ENCODE measurements at regions not wholly inside any gene's neighbourhood (a gene's known extent, or its start where the extent isn't known, plus 50 kb on each side); places are given as distances from the start of the nearest gene placed in this dataset.

DNA sequence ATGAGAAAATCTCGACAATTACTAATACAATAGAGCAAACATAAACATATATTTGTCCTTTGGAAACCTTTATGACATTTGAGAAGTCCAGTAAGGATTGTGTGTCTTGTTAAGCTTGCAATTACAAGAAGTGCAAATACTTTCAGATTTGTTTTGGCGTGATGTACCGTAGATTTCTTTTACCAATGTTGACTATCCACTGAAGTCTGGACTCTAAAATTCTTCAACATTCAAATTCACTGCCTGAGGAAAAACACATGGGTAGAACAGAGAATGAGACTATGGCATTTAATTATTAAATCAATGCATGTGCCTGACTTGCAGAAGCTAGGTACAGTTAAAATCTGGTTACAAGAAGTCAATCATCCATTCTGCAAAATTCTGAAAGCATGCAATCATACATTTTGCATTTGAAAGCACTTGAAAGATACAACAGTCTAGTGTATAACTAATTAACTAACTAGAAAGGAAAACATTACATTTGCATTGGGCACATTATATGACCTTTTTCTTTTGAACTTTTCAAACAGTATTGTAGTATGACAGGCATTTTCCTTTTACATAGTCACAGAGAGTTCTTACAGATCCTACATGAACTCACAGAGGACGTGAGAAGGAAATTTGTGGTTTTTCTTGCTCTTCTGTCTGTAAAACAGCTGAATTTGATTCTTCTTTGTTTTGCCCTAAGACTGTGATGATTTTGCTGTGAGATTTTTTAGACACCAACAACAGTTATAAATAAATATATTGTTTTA is 511.1 kb upstream of the ADGRL4 start:
- Mint-ChIP-seq H3K4me3 (no peak overlapping the region), H3K4me1 (no peaks in the 10 kb centered on the region), H3K36me3 (ENCODE audit: low read depth) (no peaks in the 10 kb centered on the region), H3K27ac (no peak overlapping the region), H3K27me3 (ENCODE audit: insufficient read depth) (no peaks in the 10 kb centered on the region), H3K9me3 (peaks cover 19% of the 10 kb centered on the region)
- TF ChIP-seq CTCF (conservative IDR thresholded peaks at IDR 0.05) = no peak
- Histone ChIP-seq H3K27me3 (ENCODE audit: control insufficient read depth, insufficient read depth, low read length, poor library complexity, severe bottlenecking) (no peaks in the 10 kb centered on the region), H3K4me3 (ENCODE audit: low read length) (no peak overlapping the region), H3K4me1 (ENCODE audit: control insufficient read depth, insufficient read depth, low read length) (no peaks in the 10 kb centered on the region), H3K36me3 (ENCODE audit: control insufficient read depth, insufficient read depth, low read length) (no peaks in the 10 kb centered on the region), H3K9ac (ENCODE audit: extremely low read depth, low read length, poor library complexity, severe bottlenecking) (no peak overlapping the region), H3K27ac (ENCODE audit: low read depth, low read length) (no peak overlapping the region), H3K9me3 (ENCODE audit: control insufficient read depth, low read length) (no peaks in the 10 kb centered on the region)
- no peak for DNase-seq
- 95 to 100% methylated on average over 1 to 3 of the region's 4 CpGs for WGBS, 2 experiments (ENCODE audit: insufficient coverage in 1 of 2, insufficient read length in 1 of 2)

DNA sequence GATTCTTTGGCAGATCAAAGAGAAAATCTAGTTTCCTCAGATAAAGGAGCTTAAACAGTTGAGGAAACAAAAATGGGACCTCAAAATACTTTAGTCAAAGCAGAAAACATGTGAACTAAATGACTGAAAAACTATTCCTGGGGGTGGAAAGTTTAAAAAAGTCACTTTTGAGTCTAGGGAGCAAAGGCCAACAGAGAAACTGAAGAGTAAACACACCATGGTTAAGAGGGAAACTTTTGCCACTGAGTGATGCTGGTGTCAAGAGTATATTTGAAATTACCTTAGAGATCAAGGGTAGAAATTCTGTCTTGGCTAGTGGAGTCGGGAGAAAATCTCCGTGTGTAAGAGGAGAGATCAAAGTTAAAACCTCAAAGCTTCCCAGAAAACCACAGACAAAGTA is 501.2 kb upstream of the ADGRL4 start:
- Histone ChIP-seq H3K27ac (ENCODE audit: low read depth, low read length) (no peak overlapping the region), H3K9me3 (ENCODE audit: control insufficient read depth, low read length) (no peaks in the 10 kb centered on the region), H3K9ac (ENCODE audit: extremely low read depth, low read length, poor library complexity, severe bottlenecking) (no peak overlapping the region), H3K4me3 (ENCODE audit: low read length) (no peak overlapping the region), H3K27me3 (ENCODE audit: control insufficient read depth, insufficient read depth, low read length, poor library complexity, severe bottlenecking) (no peaks in the 10 kb centered on the region), H3K36me3 (ENCODE audit: control insufficient read depth, insufficient read depth, low read length) (no peaks in the 10 kb centered on the region), H3K4me1 (ENCODE audit: control insufficient read depth, insufficient read depth, low read length) (no peaks in the 10 kb centered on the region)
- TF ChIP-seq CTCF (conservative IDR thresholded peaks at IDR 0.05) = no peak
- Mint-ChIP-seq H3K27ac (no peak overlapping the region), H3K4me1 (peaks cover 10% of the 10 kb centered on the region), H3K27me3 (ENCODE audit: insufficient read depth) (no peaks in the 10 kb centered on the region), H3K9me3 (no peaks in the 10 kb centered on the region), H3K36me3 (ENCODE audit: low read depth) (no peaks in the 10 kb centered on the region), H3K4me3 (no peak overlapping the region)
- no peak for DNase-seq
- WGBS, 2 experiments (ENCODE audit: insufficient coverage in 1 of 2, insufficient read length in 1 of 2) = 89 to 100% methylated on average over 2 of the region's 2 CpGs

DNA sequence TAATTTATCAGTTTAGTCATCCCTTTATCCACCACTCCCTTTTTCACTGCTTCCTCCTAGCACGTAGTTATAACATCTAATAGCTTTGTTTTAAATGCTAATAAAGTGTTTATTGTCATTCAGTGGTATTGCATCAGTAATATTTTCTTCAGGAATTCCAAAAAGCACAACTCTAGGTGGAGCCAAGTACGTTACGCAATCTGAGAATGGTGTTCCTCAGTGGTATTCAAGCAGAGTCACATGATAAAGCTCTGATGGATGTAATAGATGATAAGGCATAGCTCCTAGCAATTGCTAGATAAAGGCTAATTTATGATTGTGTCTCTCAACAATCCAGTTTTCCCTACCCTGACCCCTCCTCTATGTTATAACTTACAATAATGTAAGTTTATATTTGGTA is 494.6 kb upstream of the ADGRL4 start:
- H3K27ac Mint-ChIP-seq = no peak overlapping the region
- H3K9me3 ChIP-seq (ENCODE audit: control insufficient read depth, low read length) = no peaks in the 10 kb centered on the region
- 97 to 100% methylated on average over 2 of the region's 3 CpGs for WGBS, 2 experiments (ENCODE audit: insufficient coverage in 1 of 2, insufficient read length in 1 of 2)
- no peak overlapping the region for H3K4me3 ChIP-seq (ENCODE audit: low read length)
- no peak overlapping the region for H3K27ac ChIP-seq (ENCODE audit: low read depth, low read length)
- no peaks in the 10 kb centered on the region for H3K4me1 ChIP-seq (ENCODE audit: control insufficient read depth, insufficient read depth, low read length)
- no peaks in the 10 kb centered on the region for H3K27me3 Mint-ChIP-seq (ENCODE audit: insufficient read depth)
- no peak for DNase-seq
- no peaks in the 10 kb centered on the region for H3K36me3 Mint-ChIP-seq (ENCODE audit: low read depth)
- H3K36me3 ChIP-seq (ENCODE audit: control insufficient read depth, insufficient read depth, low read length) = no peaks in the 10 kb centered on the region
- H3K4me1 Mint-ChIP-seq = peaks cover 10% of the 10 kb centered on the region
- no peak overlapping the region for H3K4me3 Mint-ChIP-seq
- no peak for TF ChIP-seq CTCF (conservative IDR thresholded peaks at IDR 0.05)
- H3K27me3 ChIP-seq (ENCODE audit: control insufficient read depth, insufficient read depth, low read length, poor library complexity, severe bottlenecking) = no peaks in the 10 kb centered on the region
- H3K9ac ChIP-seq (ENCODE audit: extremely low read depth, low read length, poor library complexity, severe bottlenecking) = no peak overlapping the region
- no peaks in the 10 kb centered on the region for H3K9me3 Mint-ChIP-seq

Data from endodermal cell (in vitro differentiated cells).